Activated effector memory CD4-positive, alpha-beta T cell treated with Interleukin-2 at 50 U/mL for 16 hours (primary cell): ENCODE measurements at regions not wholly inside any gene's neighbourhood (a gene's known extent, or its start where the extent isn't known, plus 50 kb on each side); places are given as distances from the start of the nearest gene placed in this dataset.
"Not testable (repeated sequence)": the region's sequence is repeated elsewhere in the genome, so short reads cannot be mapped to it uniquely, and the experiment has no call there.

ENCODE experiments used
- DNase-seq: peaks from one replicate; pipeline ENCODE4 v3.0.0-alpha.2; 2020

- no peak for DNase-seq
Observed at GRCh38 chr17:71180801-71181385, 939.9 kb upstream of the SOX9 start.

GRCh38 chr17:71183066-71183660 lies 937.7 kb upstream of the SOX9 start:
- no peak for DNase-seq

- DNase-seq: no peak
Observed at GRCh38 chr17:71184716-71185115, 936.1 kb upstream of the SOX9 start.

GRCh38 chr17:71187145-71187878 lies 933.5 kb upstream of the SOX9 start:
- no peak for DNase-seq

GRCh38 chr17:71188811-71189492 lies 931.9 kb upstream of the SOX9 start:
- no peak for DNase-seq

GRCh38 chr17:71189493-71189831 lies 931.4 kb upstream of the SOX9 start:
- DNase-seq: no peak

GRCh38 chr17:71192039-71192555 lies 928.7 kb upstream of the SOX9 start:
- DNase-seq: no peak

GRCh38 chr17:71192848-71193247 lies 928.0 kb upstream of the SOX9 start:
- no peak for DNase-seq

GRCh38 chr17:71200597-71200996 lies 920.2 kb upstream of the SOX9 start:
- no peak for DNase-seq

- DNase-seq: no peak
Observed at GRCh38 chr17:71201639-71202038, 919.2 kb upstream of the SOX9 start.

GRCh38 chr17:71202449-71202848 lies 918.4 kb upstream of the SOX9 start:
- DNase-seq: no peak

GRCh38 chr17:71203953-71204352 lies 916.9 kb upstream of the SOX9 start:
- DNase-seq: no peak

GRCh38 chr17:71205951-71206350 lies 914.9 kb upstream of the SOX9 start:
- DNase-seq: not testable (repeated sequence)

- DNase-seq: no peak
Observed at GRCh38 chr17:71208111-71208704, 912.6 kb upstream of the SOX9 start.

- DNase-seq: no peak
Observed at GRCh38 chr17:71213936-71214335, 906.9 kb upstream of the SOX9 start.

- no peak for DNase-seq
Observed at GRCh38 chr17:71217769-71218168, 903.1 kb upstream of the SOX9 start.

- no peak for DNase-seq
Observed at GRCh38 chr17:71224824-71225575, 895.8 kb upstream of the SOX9 start.

GRCh38 chr17:71227841-71228240 lies 893.0 kb upstream of the SOX9 start:
- no peak for DNase-seq

- no peak for DNase-seq
Observed at GRCh38 chr17:71229070-71229469, 891.8 kb upstream of the SOX9 start.

- no peak for DNase-seq
Observed at GRCh38 chr17:71232801-71233559, 887.8 kb upstream of the SOX9 start.

- DNase-seq: no peak
Observed at GRCh38 chr17:71234349-71234748, 886.5 kb upstream of the SOX9 start.
